H1 (cell line): ENCODE measurements at regions not wholly inside any gene's neighbourhood (a gene's known extent, or its start where the extent isn't known, plus 50 kb on each side); places are given as distances from the start of the nearest gene placed in this dataset.

Experiments
- EZH2 ChIP-seq: fragments of 200-600 bp; sonication (generic); IDR thresholded peaks from 2 replicates; pipeline ENCODE4 v1.7.1; 2012; ENCODE audit warnings: low read depth, mild to moderate bottlenecking, moderate library complexity, low read length, inconsistent platforms; ENCODE audit not compliant: severe bottlenecking
- FOSL1 ChIP-seq: IDR thresholded peaks from 2 replicates; pipeline ENCODE4 v1.6.1; 2011; ENCODE audit warnings: mild to moderate bottlenecking, low read depth, low read length, moderate library complexity; ENCODE audit not compliant: insufficient read depth
- HDAC6 ChIP-seq: IDR thresholded peaks from one replicate; pipeline ENCODE4 v1.7.1; 2012; ENCODE audit warnings: low read depth, mild to moderate bottlenecking, inconsistent platforms, low read length, moderate library complexity
- NRF1 ChIP-seq: IDR thresholded peaks from 2 replicates; pipeline ENCODE4 v1.6.1; 2011; ENCODE audit warnings: mild to moderate bottlenecking, low read depth, low read length, improper control_type of control experiment
- PHF8 ChIP-seq: fragments of 200-600 bp; sonication (generic); conservative IDR thresholded peaks from 2 replicates; pipeline ENCODE4 v1.7.1; 2012; ENCODE audit warnings: low read depth, mild to moderate bottlenecking, inconsistent platforms, low read length, moderate library complexity
- POLR2A ChIP-seq, 2 experiments: IDR thresholded peaks; 1 replicate in 1 of 2; 2 replicates in 1 of 2; pipeline ENCODE4 v1.6.1; 2011; ENCODE audit warnings: low read depth in 2 of 2, low read length in 2 of 2, mild to moderate bottlenecking in 2 of 2; ENCODE audit errors: control extremely low read depth in 1 of 2
- RAD21 ChIP-seq, 2 experiments: IDR thresholded peaks in 1 of 2; conservative IDR thresholded peaks in 1 of 2; 2 replicates each; pipeline ENCODE4 v1.6.1; 2011; ENCODE audit warnings: low read depth in 2 of 2, low read length in 2 of 2, improper control_type of control experiment in 1 of 2, inconsistent platforms in 1 of 2, mild to moderate bottlenecking in 1 of 2, moderate library complexity in 1 of 2
- SIRT6 ChIP-seq: IDR thresholded peaks from one replicate; pipeline ENCODE4 v1.7.1; 2012; ENCODE audit warnings: low read length, inconsistent platforms

DNA sequence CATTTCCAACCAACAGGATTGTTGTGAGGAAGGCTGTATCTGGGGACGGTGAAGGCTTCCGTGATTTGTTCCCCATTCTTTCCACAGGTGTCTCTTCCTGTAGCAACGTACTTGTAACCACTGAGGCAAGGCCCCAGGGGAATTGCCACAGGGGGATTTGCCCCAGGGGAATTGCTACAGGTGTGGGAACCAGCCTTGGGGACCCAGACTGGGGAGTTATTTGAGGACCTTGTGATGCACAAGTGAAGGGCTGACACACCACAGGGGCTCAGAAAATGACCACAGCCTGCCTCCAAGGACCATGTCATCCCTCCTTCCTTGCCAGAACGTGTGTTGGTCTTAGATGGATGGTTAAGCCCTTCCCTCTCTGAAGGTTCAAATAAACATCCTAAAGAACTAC, 131.4 kb upstream of the RGS6 start (continued):
- no peak for TF ChIP-seq RAD21 (IDR thresholded peaks at IDR 0.05 in 1 of 2, conservative IDR thresholded peaks at IDR 0.05 in 1 of 2; ENCODE audit: low read depth in 2 of 2, low read length in 2 of 2)
- TF ChIP-seq HDAC6: no peak
- no peak for TF ChIP-seq NRF1
- no peak for TF ChIP-seq SIRT6
- TF ChIP-seq PHF8: no peak
- TF ChIP-seq POLR2A (IDR thresholded peaks at IDR 0.05; ENCODE audit: control extremely low read depth in 1 of 2, low read depth in 2 of 2, low read length in 2 of 2): no peak
- TF ChIP-seq EZH2: no peak
- no peak for TF ChIP-seq FOSL1
